IMR-90 (cell line): ENCODE measurements at regions not wholly inside any gene's neighbourhood (a gene's known extent, or its start where the extent isn't known, plus 50 kb on each side); places are given as distances from the start of the nearest gene placed in this dataset.

ENCODE experiments used
- ATAC-seq: fragments of 200-7000 bp; cut with Tn5 transposase; 2 replicates; pipeline ENCODE4 v1.9.1; 2020; ENCODE audit warnings: low read depth, mild to moderate bottlenecking, moderate library complexity
- BruUV-seq: library from RNA; stranded (reverse); fragments of 400-500 nt; replicated peaks from 2 replicates; lab custom pipeline; 2021; lab: Mats Ljungman, UMichigan
- CTCF ChIA-PET: fragments of 300-600 bp; formaldehyde crosslinking; extraction: SDS; loops from one replicate; lab custom pipeline; 2021; ENCODE audit warnings: antibody characterized with exemption; lab: Yijun Ruan, JAX
- POLR2A ChIA-PET: fragments of 300-600 bp; sonication (Branson Sonifier 250); formaldehyde crosslinking; loops from one replicate; lab custom pipeline; 2022; ENCODE audit warnings: antibody characterized with exemption; ENCODE audit not compliant: unreplicated experiment; lab: Charles Lee
- DNase-seq: peaks from one replicate; pipeline ENCODE4 v3.0.0; 2013
- H2AFZ ChIP-seq: replicated peaks from 2 replicates; pipeline ENCODE3; 2013; ENCODE audit warnings: low read length, mild to moderate bottlenecking; ENCODE audit not compliant: poor library complexity
- H2AK5ac ChIP-seq: 2 replicates; pipeline ENCODE4 v1.6.1; 2013; ENCODE audit warnings: low read depth, low read length, inconsistent platforms
- H2AK9ac ChIP-seq: replicated peaks from 2 replicates; pipeline ENCODE3; 2013; ENCODE audit warnings: mild to moderate bottlenecking, low read depth, low read length, moderate library complexity; ENCODE audit not compliant: poor library complexity
- H2BK120ac ChIP-seq: 2 replicates; pipeline ENCODE4 v1.6.1; 2013; ENCODE audit warnings: low read depth, low read length, inconsistent platforms
- H2BK15ac ChIP-seq: 3 replicates; pipeline ENCODE4 v1.6.1; 2013; ENCODE audit warnings: low read depth, low read length, inconsistent platforms
- H2BK20ac ChIP-seq: 2 replicates; pipeline ENCODE4 v1.6.1; 2013; ENCODE audit warnings: low read depth, mild to moderate bottlenecking, inconsistent platforms, low read length, moderate library complexity
- H2BK5ac ChIP-seq: 2 replicates; pipeline ENCODE4 v1.6.1; 2013; ENCODE audit warnings: mild to moderate bottlenecking, low read depth, low read length, inconsistent platforms; ENCODE audit not compliant: poor library complexity, severe bottlenecking
- H3K14ac ChIP-seq: replicated peaks from 2 replicates; pipeline ENCODE4 v1.6.1; 2013; ENCODE audit warnings: low read depth, low read length, inconsistent platforms
- H3K18ac ChIP-seq: 2 replicates; pipeline ENCODE4 v1.6.1; 2013; ENCODE audit warnings: low read depth, low read length, control low read depth
- H3K23ac ChIP-seq: 2 replicates; pipeline ENCODE4 v1.6.1; 2013; ENCODE audit warnings: low read depth, low read length, inconsistent platforms
- H3K27ac ChIP-seq: 2 replicates; pipeline ENCODE4 v1.5.1; 2013; ENCODE audit warnings: mild to moderate bottlenecking, control low read depth, low read length; ENCODE audit not compliant: insufficient read depth
- H3K27me3 ChIP-seq: 2 replicates; pipeline ENCODE4 v1.6.1; 2013; ENCODE audit warnings: low read length; ENCODE audit not compliant: control insufficient read depth, insufficient read depth
- H3K36me3 ChIP-seq: 2 replicates; pipeline ENCODE4 v1.6.1; 2013; ENCODE audit warnings: low read length, mixed read lengths; ENCODE audit not compliant: control insufficient read depth, insufficient read depth
- H3K4ac ChIP-seq: 2 replicates; pipeline ENCODE4 v1.6.1; 2013; ENCODE audit warnings: low read depth, low read length, inconsistent platforms
- H3K4me1 ChIP-seq: 2 replicates; pipeline ENCODE4 v1.6.1; 2013; ENCODE audit warnings: low read length, mixed read lengths; ENCODE audit not compliant: control insufficient read depth, insufficient read depth
- H3K4me2 ChIP-seq: 2 replicates; pipeline ENCODE4 v1.6.1; 2013; ENCODE audit warnings: low read depth, mild to moderate bottlenecking, control low read depth, low read length, moderate library complexity
- H3K4me3 ChIP-seq: 2 replicates; pipeline ENCODE4 v1.5.1; 2013; ENCODE audit warnings: low read depth, mild to moderate bottlenecking, control low read depth, low read length, moderate library complexity; ENCODE audit not compliant: insufficient read depth
- H3K56ac ChIP-seq: 2 replicates; pipeline ENCODE4 v1.6.1; 2013; ENCODE audit warnings: low read length, inconsistent platforms; ENCODE audit not compliant: insufficient read depth; ENCODE audit errors: extremely low read depth
- H3K79me1 ChIP-seq, 2 experiments: 2 replicates each; pipeline ENCODE4 v1.6.1; 2013; ENCODE audit warnings: low read length in 2 of 2, inconsistent platforms in 1 of 2, low read depth in 1 of 2
- H3K9ac ChIP-seq: 2 replicates; pipeline ENCODE4 v1.6.1; 2013; ENCODE audit warnings: low read depth, low read length, control low read depth
- H3K9me1 ChIP-seq: 2 replicates; pipeline ENCODE4 v1.6.1; 2013; ENCODE audit warnings: low read length, inconsistent platforms; ENCODE audit not compliant: insufficient read depth
- H3K9me3 ChIP-seq: 2 replicates; pipeline ENCODE4 v1.6.1; 2013; ENCODE audit warnings: low read length; ENCODE audit not compliant: control insufficient read depth, insufficient read depth
- H4K20me1 ChIP-seq: 2 replicates; pipeline ENCODE4 v1.6.1; 2013; ENCODE audit warnings: low read length, inconsistent platforms; ENCODE audit not compliant: insufficient read depth
- H4K5ac ChIP-seq: 2 replicates; pipeline ENCODE4 v1.6.1; 2013; ENCODE audit warnings: mild to moderate bottlenecking, low read depth, low read length, control low read depth
- H4K8ac ChIP-seq, 2 experiments: 2 replicates each; pipeline ENCODE4 v1.6.1; 2013; ENCODE audit warnings: low read depth in 2 of 2, low read length in 2 of 2, control low read depth in 1 of 2, inconsistent platforms in 1 of 2
- H4K91ac ChIP-seq: 2 replicates; pipeline ENCODE4 v1.6.1; 2013; ENCODE audit warnings: low read depth, low read length, inconsistent platforms; ENCODE audit not compliant: insufficient read depth
- MAZ ChIP-seq: IDR thresholded peaks from 2 replicates; pipeline ENCODE4 v1.6.1; 2012; ENCODE audit warnings: low read depth, mild to moderate bottlenecking, low read length, improper control_type of control experiment, moderate library complexity, borderline replicate concordance
- USF2 ChIP-seq: fragments of 150-350 bp; IDR thresholded peaks from 2 replicates; pipeline ENCODE4 v1.6.1; 2017; ENCODE audit warnings: mild to moderate bottlenecking, antibody characterized with exemption, low read length, low read depth
- WGBS, 2 experiments: methylation state at CpG; one replicate each; pipeline versions ENCODE4 v1.1.5 to v1.1.7; 2013; ENCODE audit warnings: missing lambda C conversion rate in 2 of 2; ENCODE audit not compliant: insufficient read length in 1 of 2; ENCODE audit errors: extremely low coverage in 2 of 2; 5-methylcytosine and 5-hydroxymethylcytosine counted together
- dilution Hi-C: fragments of 300-500 bp; cut with HindIII; formaldehyde crosslinking; loops from one replicate; pipeline ENCODE4 v1.14.3; 2018; ENCODE audit warnings: low sequenced_read_pairs; ENCODE audit not compliant: unreplicated experiment
- in situ Hi-C: fragments of 300-500 bp; cut with MboI; formaldehyde crosslinking; loops from 3 replicates; pipeline ENCODE4 v1.14.3; 2019; ENCODE audit warnings: low sequenced_read_pairs, inconsistent platforms, mixed read lengths
- intact Hi-C: fragments of 100-400 bp; cut with micrococcal nuclease; formaldehyde crosslinking; loops from 2 replicates; pipeline ENCODE4 v1.10.0; 2022

- CTCF ChIA-PET = no interaction called here
- H4K20me1 ChIP-seq = no peaks in the 10 kb centered on the region
- no peaks in the 10 kb centered on the region for H3K79me1 ChIP-seq
- H3K4me2 ChIP-seq = no peak overlapping the region
- no peak for ATAC-seq
- H3K27ac ChIP-seq = no peak overlapping the region
- TF ChIP-seq MAZ (peak; percentile 86; the same call in 1 of the 2 replicates), USF2 (no peak)
- POLR2A ChIA-PET = no interaction called here
- dilution Hi-C loops (no loop called here), intact Hi-C loops (no loop called here), in situ Hi-C loops (no loop called here)
- H3K23ac ChIP-seq = no peak overlapping the region
- no peaks in the 10 kb centered on the region for H3K9me3 ChIP-seq
- no peak overlapping the region for H3K14ac ChIP-seq
- no peak overlapping the region for H2BK5ac ChIP-seq
- peaks cover 5% of the 10 kb centered on the region for H3K4me1 ChIP-seq
- H3K4ac ChIP-seq = no peak overlapping the region
- H4K91ac ChIP-seq = no peak overlapping the region
- peak overlapping the region; percentile 5 for H2AFZ ChIP-seq
- H2AK5ac ChIP-seq = no peak overlapping the region
- H4K5ac ChIP-seq = no peak overlapping the region
- H3K9ac ChIP-seq = no peak overlapping the region
- no peak overlapping the region for H2BK20ac ChIP-seq
- H3K18ac ChIP-seq = no peak overlapping the region
- H3K4me3 ChIP-seq = no peak overlapping the region
- no peak overlapping the region for H2BK15ac ChIP-seq
- WGBS, 2 experiments = 80% methylated on average over 1 of the region's 3 CpGs; no CpG with 5 or more reads in 1 of the 2 experiments
- no TSS peak for BruUV-seq
- H3K27me3 ChIP-seq = peaks cover 4% of the 10 kb centered on the region; the same call in 1 of the 2 replicates
- no peak overlapping the region; the same call in 1 of the 2 replicates for H3K56ac ChIP-seq
- DNase-seq = peak; percentile 19
- no peak overlapping the region for H4K8ac ChIP-seq
- H3K9me1 ChIP-seq = peaks cover 4% of the 10 kb centered on the region
- no peaks in the 10 kb centered on the region for H3K36me3 ChIP-seq
- H2AK9ac ChIP-seq = no peak overlapping the region
- no peak overlapping the region for H2BK120ac ChIP-seq
Measured at GRCh38 chr10:62746951-62747729, 57.4 kb upstream of the ADO start.
